ACC112 (cell line): ENCODE measurements at regions not wholly inside any gene's neighbourhood (a gene's known extent, or its start where the extent isn't known, plus 50 kb on each side); places are given as distances from the start of the nearest gene placed in this dataset.
"Not testable (repeated sequence)": the region's sequence is repeated elsewhere in the genome, so short reads cannot be mapped to it uniquely, and the experiment has no call there.

Experiments
- H2AFZ ChIP-seq: fragments of 200-600 bp; sonication (generic); one replicate; pipeline ENCODE4 v1.6.0; 2017; ENCODE audit warnings: antibody characterized with exemption, low read length; ENCODE audit not compliant: unreplicated experiment
- H3K27ac ChIP-seq: fragments of 200-600 bp; sonication (generic); 2 replicates; pipeline ENCODE4 v1.5.1; 2014; ENCODE audit warnings: low read depth, mild to moderate bottlenecking, antibody characterized with exemption, low read length, moderate library complexity
- H3K27me3 ChIP-seq: fragments of 200-600 bp; sonication (generic); 2 replicates; pipeline ENCODE4 v1.6.1; 2014; ENCODE audit warnings: mild to moderate bottlenecking, antibody characterized with exemption, low read length, moderate library complexity, mixed read lengths; ENCODE audit not compliant: insufficient read depth
- H3K36me3 ChIP-seq: fragments of 200-600 bp; sonication (generic); 2 replicates; pipeline ENCODE4 v1.6.1; 2016; ENCODE audit warnings: mild to moderate bottlenecking, antibody characterized with exemption, low read length, moderate library complexity, mixed read lengths; ENCODE audit not compliant: insufficient read depth
- H3K4me1 ChIP-seq: fragments of 200-600 bp; sonication (generic); one replicate; pipeline ENCODE4 v1.6.1; 2016; ENCODE audit warnings: low read length, mixed read lengths; ENCODE audit not compliant: insufficient read depth, unreplicated experiment, control insufficient read depth
- H3K4me3 ChIP-seq: fragments of 200-600 bp; sonication (generic); 2 replicates; pipeline ENCODE4 v1.5.1; 2014; ENCODE audit warnings: mild to moderate bottlenecking, low read depth, low read length
- H3K79me2 ChIP-seq: fragments of 200-600 bp; sonication (generic); one replicate; pipeline ENCODE4 v1.6.0; 2016; ENCODE audit warnings: low read length; ENCODE audit not compliant: control insufficient read depth, unreplicated experiment, insufficient read depth

- no peaks in the 10 kb centered on the region for H3K4me1 ChIP-seq
- H3K27me3 ChIP-seq, result 0 out of 2 replicates have a peak, but pooled peaks cover 2% of the 10 kb centered on the region
- no peaks in the 10 kb centered on the region for H3K36me3 ChIP-seq
- no peak overlapping the region for H3K27ac ChIP-seq
- no peak overlapping the region for H3K4me3 ChIP-seq
- no peak overlapping the region for H2AFZ ChIP-seq
- no peaks in the 10 kb centered on the region for H3K79me2 ChIP-seq
Observed at GRCh38 chr11:112624431-112624830, 336.8 kb upstream of the NCAM1 start.

GRCh38 chr11:112624971-112625370, 336.2 kb upstream of the NCAM1 start:
- H3K36me3 ChIP-seq, H3K79me2 ChIP-seq, H3K4me3 ChIP-seq, H3K4me1 ChIP-seq, H3K27me3 ChIP-seq, H2AFZ ChIP-seq, H3K27ac ChIP-seq: not testable (repeated sequence)

GRCh38 chr11:112625814-112626213, 335.4 kb upstream of the NCAM1 start:
- Histone ChIP-seq H3K4me1 (no peaks in the 10 kb centered on the region), H3K79me2 (no peaks in the 10 kb centered on the region), H3K27me3 (peaks cover 6% of the 10 kb centered on the region), H3K36me3 (no peaks in the 10 kb centered on the region), H3K27ac (no peak overlapping the region), H2AFZ (no peak overlapping the region), H3K4me3 (no peak overlapping the region)

- H3K36me3 ChIP-seq, result no peaks in the 10 kb centered on the region
- no peak overlapping the region for H3K27ac ChIP-seq
- no peak overlapping the region for H2AFZ ChIP-seq
- no peak overlapping the region for H3K4me3 ChIP-seq
- peaks cover 8% of the 10 kb centered on the region for H3K27me3 ChIP-seq
- no peaks in the 10 kb centered on the region for H3K79me2 ChIP-seq
- no peaks in the 10 kb centered on the region for H3K4me1 ChIP-seq
Observed at GRCh38 chr11:112626731-112627130, 334.5 kb upstream of the NCAM1 start.

GRCh38 chr11:112627588-112628045, 333.6 kb upstream of the NCAM1 start:
- H3K79me2 ChIP-seq, result no peaks in the 10 kb centered on the region
- H3K4me1 ChIP-seq, result no peaks in the 10 kb centered on the region
- H3K4me3 ChIP-seq, result no peak overlapping the region
- H2AFZ ChIP-seq, result no peak overlapping the region
- no peaks in the 10 kb centered on the region for H3K36me3 ChIP-seq
- no peak overlapping the region for H3K27ac ChIP-seq
- peaks cover 8% of the 10 kb centered on the region for H3K27me3 ChIP-seq

- no peaks in the 10 kb centered on the region for H3K36me3 ChIP-seq
- H3K4me3 ChIP-seq, result no peak overlapping the region
- H3K27ac ChIP-seq, result no peak overlapping the region
- H3K27me3 ChIP-seq, result peaks cover 16% of the 10 kb centered on the region
- no peaks in the 10 kb centered on the region for H3K4me1 ChIP-seq
- no peak overlapping the region for H2AFZ ChIP-seq
- no peaks in the 10 kb centered on the region for H3K79me2 ChIP-seq
Observed at GRCh38 chr11:112628676-112629075, 332.5 kb upstream of the NCAM1 start.

GRCh38 chr11:112630496-112630895, 330.7 kb upstream of the NCAM1 start:
- no peaks in the 10 kb centered on the region for H3K36me3 ChIP-seq
- H3K4me3 ChIP-seq, result no peak overlapping the region
- H3K4me1 ChIP-seq, result no peaks in the 10 kb centered on the region
- peaks cover 20% of the 10 kb centered on the region for H3K27me3 ChIP-seq
- no peaks in the 10 kb centered on the region for H3K79me2 ChIP-seq
- H3K27ac ChIP-seq, result no peak overlapping the region
- no peak overlapping the region for H2AFZ ChIP-seq

GRCh38 chr11:112631333-112631732, 329.9 kb upstream of the NCAM1 start:
- peaks cover 20% of the 10 kb centered on the region for H3K27me3 ChIP-seq
- no peaks in the 10 kb centered on the region for H3K79me2 ChIP-seq
- H3K27ac ChIP-seq, result no peak overlapping the region
- no peaks in the 10 kb centered on the region for H3K36me3 ChIP-seq
- no peak overlapping the region for H2AFZ ChIP-seq
- no peak overlapping the region for H3K4me3 ChIP-seq
- no peaks in the 10 kb centered on the region for H3K4me1 ChIP-seq

GRCh38 chr11:112632866-112633505, 328.2 kb upstream of the NCAM1 start:
- Histone ChIP-seq H3K4me1 (no peaks in the 10 kb centered on the region), H3K79me2 (no peaks in the 10 kb centered on the region), H3K27ac (no peak overlapping the region), H3K27me3 (peaks cover 20% of the 10 kb centered on the region), H2AFZ (no peak overlapping the region), H3K4me3 (no peak overlapping the region), H3K36me3 (no peaks in the 10 kb centered on the region)

GRCh38 chr11:112634551-112634950, 326.7 kb upstream of the NCAM1 start:
- no peak overlapping the region for H2AFZ ChIP-seq
- no peaks in the 10 kb centered on the region for H3K4me1 ChIP-seq
- no peaks in the 10 kb centered on the region for H3K79me2 ChIP-seq
- no peak overlapping the region for H3K4me3 ChIP-seq
- H3K36me3 ChIP-seq, result no peaks in the 10 kb centered on the region
- H3K27ac ChIP-seq, result no peak overlapping the region
- H3K27me3 ChIP-seq, result peaks cover 20% of the 10 kb centered on the region

- Histone ChIP-seq H3K79me2 (no peaks in the 10 kb centered on the region), H3K4me3 (no peak overlapping the region), H3K4me1 (no peaks in the 10 kb centered on the region), H2AFZ (no peak overlapping the region), H3K36me3 (no peaks in the 10 kb centered on the region), H3K27me3 (peaks cover 20% of the 10 kb centered on the region), H3K27ac (no peak overlapping the region)
Observed at GRCh38 chr11:112634995-112635737, 326.1 kb upstream of the NCAM1 start.
